ENCODE measurements at regions not wholly inside any gene's neighbourhood (a gene's known extent, or its start where the extent isn't known, plus 50 kb on each side); places are given as distances from the start of the nearest gene placed in this dataset.

- POLR2A ChIA-PET: no interaction called here
- H3K4me1 ChIP-seq: no peaks in the 10 kb centered on the region
- CTCF ChIA-PET: no interaction called here
- no TSS peak for BruUV-seq (replicated peaks)
- intact Hi-C loops (cut with micrococcal nuclease; ENCODE audit: unreplicated experiment): no loop called here
- no peaks in the 10 kb centered on the region for H3K36me3 Mint-ChIP-seq (ENCODE audit: insufficient read depth, unreplicated experiment)
- no peaks in the 10 kb centered on the region for H3K9me3 ChIP-seq
- no peak for TF ChIP-seq CTCF (IDR thresholded peaks at IDR 0.05; ENCODE audit: insufficient read depth in 1 of 2, low read depth in 1 of 2, low read length in 1 of 2, severe bottlenecking in 1 of 2, unreplicated experiment in 1 of 2)
- DNase-seq: no peak
- no peak overlapping the region for H3K4me3 ChIP-seq (ENCODE audit: low read depth, low read length)
- H3K27me3 ChIP-seq (replicated peaks; ENCODE audit: control insufficient read depth, insufficient read depth, low read length): no peaks in the 10 kb centered on the region; the same call in 1 of the 2 replicates
- no peaks in the 10 kb centered on the region for H3K27me3 Mint-ChIP-seq (ENCODE audit: insufficient read depth, unreplicated experiment)
- H3K9me3 Mint-ChIP-seq (ENCODE audit: unreplicated experiment): no peaks in the 10 kb centered on the region
- H3K4me1 Mint-ChIP-seq (ENCODE audit: low read depth, unreplicated experiment): no peaks in the 10 kb centered on the region
- H3K27ac Mint-ChIP-seq (ENCODE audit: unreplicated experiment): no peak overlapping the region
- no peak overlapping the region for H3K4me3 Mint-ChIP-seq (ENCODE audit: unreplicated experiment)
- H3K36me3 ChIP-seq (ENCODE audit: control insufficient read depth, insufficient read depth, low read length): no peaks in the 10 kb centered on the region
These were observed 110.4 kb upstream of the PMFBP1 start for GRCh38 chr16:72282362-72282761.

GRCh38 chr16:72278301-72278700 is 106.3 kb upstream of the PMFBP1 start:
- no TSS peak for BruUV-seq (replicated peaks)
- CTCF ChIA-PET: no interaction called here
- H3K36me3 Mint-ChIP-seq (ENCODE audit: insufficient read depth, unreplicated experiment): no peaks in the 10 kb centered on the region
- Histone ChIP-seq H3K9me3 (no peaks in the 10 kb centered on the region), H3K4me1 (no peaks in the 10 kb centered on the region), H3K36me3 (ENCODE audit: control insufficient read depth, insufficient read depth, low read length) (no peaks in the 10 kb centered on the region), H3K27me3 (replicated peaks; ENCODE audit: control insufficient read depth, insufficient read depth, low read length) (no peaks in the 10 kb centered on the region; the same call in 1 of the 2 replicates), H3K4me3 (ENCODE audit: low read depth, low read length) (no peak overlapping the region)
- POLR2A ChIA-PET: no interaction called here
- TF ChIP-seq CTCF (IDR thresholded peaks at IDR 0.05; ENCODE audit: insufficient read depth in 1 of 2, low read depth in 1 of 2, low read length in 1 of 2, severe bottlenecking in 1 of 2, unreplicated experiment in 1 of 2): no peak
- no peak for DNase-seq
- H3K4me1 Mint-ChIP-seq (ENCODE audit: low read depth, unreplicated experiment): no peaks in the 10 kb centered on the region
- H3K4me3 Mint-ChIP-seq (ENCODE audit: unreplicated experiment): no peak overlapping the region
- no peaks in the 10 kb centered on the region for H3K27me3 Mint-ChIP-seq (ENCODE audit: insufficient read depth, unreplicated experiment)
- no peak overlapping the region for H3K27ac Mint-ChIP-seq (ENCODE audit: unreplicated experiment)
- no peaks in the 10 kb centered on the region for H3K9me3 Mint-ChIP-seq (ENCODE audit: unreplicated experiment)
- intact Hi-C loops (cut with micrococcal nuclease; ENCODE audit: unreplicated experiment): no loop called here

- BruUV-seq (replicated peaks): no TSS peak
These were observed 105.8 kb upstream of the PMFBP1 start for GRCh38 chr16:72277749-72278148.

More at GRCh38 chr16:72277749-72278148, 105.8 kb upstream of the PMFBP1 start:
- Histone ChIP-seq H3K4me3 (ENCODE audit: low read depth, low read length) (no peak overlapping the region), H3K4me1 (no peaks in the 10 kb centered on the region), H3K27me3 (replicated peaks; ENCODE audit: control insufficient read depth, insufficient read depth, low read length) (no peaks in the 10 kb centered on the region; the same call in 1 of the 2 replicates), H3K36me3 (ENCODE audit: control insufficient read depth, insufficient read depth, low read length) (no peaks in the 10 kb centered on the region), H3K9me3 (no peaks in the 10 kb centered on the region)
- Mint-ChIP-seq H3K27ac (ENCODE audit: unreplicated experiment) (no peak overlapping the region), H3K9me3 (ENCODE audit: unreplicated experiment) (no peaks in the 10 kb centered on the region), H3K27me3 (ENCODE audit: insufficient read depth, unreplicated experiment) (no peaks in the 10 kb centered on the region), H3K4me3 (ENCODE audit: unreplicated experiment) (no peak overlapping the region), H3K4me1 (ENCODE audit: low read depth, unreplicated experiment) (no peaks in the 10 kb centered on the region), H3K36me3 (ENCODE audit: insufficient read depth, unreplicated experiment) (no peaks in the 10 kb centered on the region)
- no peak for DNase-seq
- POLR2A ChIA-PET: no interaction called here
- CTCF ChIA-PET: no interaction called here
- intact Hi-C loops (cut with micrococcal nuclease; ENCODE audit: unreplicated experiment): no loop called here
- TF ChIP-seq CTCF (IDR thresholded peaks at IDR 0.05; ENCODE audit: insufficient read depth in 1 of 2, low read depth in 1 of 2, low read length in 1 of 2, severe bottlenecking in 1 of 2, unreplicated experiment in 1 of 2): no peak
